Endothelial cell of umbilical vein (primary cell): ENCODE measurements at regions not wholly inside any gene's neighbourhood (a gene's known extent, or its start where the extent isn't known, plus 50 kb on each side); places are given as distances from the start of the nearest gene placed in this dataset.

Source experiments
- BruUV-seq: library from RNA; stranded (reverse); fragments of 400-500 nt; replicated peaks from 2 replicates; lab custom pipeline; 2021; lab: Mats Ljungman, UMichigan
- CTCF ChIA-PET: fragments of 300-600, 350-600 bp; sonication (Branson Sonifier 250); formaldehyde crosslinking; loops from one replicate; lab custom pipeline; 2021; ENCODE audit warnings: antibody characterized with exemption, inconsistent platforms; lab: Charles Lee
- POLR2A ChIA-PET: fragments of 300-600, 350-600 bp; sonication (Branson Sonifier 250); formaldehyde crosslinking; loops from one replicate; lab custom pipeline; 2021; ENCODE audit warnings: antibody characterized with exemption, inconsistent platforms; lab: Charles Lee
- DNase-seq: peaks from one replicate; pipeline ENCODE4 v3.0.0-alpha.2; 2011; ENCODE audit warnings: low read depth, low spot score
- FAIRE-seq: peaks from 2 replicates; lab custom pipeline; 2011; peaks lifted over from hg19 to GRCh38; lab: Jason Lieb, UNC
- H2AFZ ChIP-seq: 2 replicates; pipeline ENCODE4 v1.6.0; 2012; ENCODE audit warnings: low read depth, low read length, control low read depth, inconsistent platforms
- H3K27ac ChIP-seq: 2 replicates; pipeline ENCODE4 v1.5.1; 2011; ENCODE audit warnings: low read depth, mild to moderate bottlenecking, control low read depth, low read length, moderate library complexity; ENCODE audit not compliant: insufficient read depth
- H3K27me3 ChIP-seq, 2 experiments: 2 replicates each; pipeline versions ENCODE4 v1.6.0 to v1.6.1; 2011; ENCODE audit warnings: low read length in 2 of 2, mixed read lengths in 1 of 2; ENCODE audit not compliant: control insufficient read depth in 2 of 2, insufficient read depth in 2 of 2
- H3K36me3 ChIP-seq, 2 experiments: 2 replicates in 1 of 2; 3 replicates in 1 of 2; pipeline ENCODE4 v1.5.1; 2011; ENCODE audit warnings: low read length in 2 of 2, mild to moderate bottlenecking in 1 of 2, moderate library complexity in 1 of 2; ENCODE audit not compliant: control insufficient read depth in 2 of 2, insufficient read depth in 2 of 2; ENCODE audit errors: extremely low read depth in 1 of 2
- H3K4me1 ChIP-seq: 3 replicates; pipeline ENCODE4 v1.5.1; 2011; ENCODE audit warnings: mild to moderate bottlenecking, low read length; ENCODE audit not compliant: control insufficient read depth, insufficient read depth; ENCODE audit errors: extremely low read depth
- H3K4me2 ChIP-seq: 2 replicates; pipeline ENCODE4 v1.6.1; 2011; ENCODE audit warnings: low read length, control low read depth, mixed read lengths; ENCODE audit not compliant: insufficient read depth
- H3K4me3 ChIP-seq, 3 experiments: fragments of 200-600 bp in 1 of 3; sonication (generic), shearing (Covaris generic) in 1 of 3; replicated peaks in 1 of 3; 2 replicates each; pipeline ENCODE4 v1.5.1; 2011 to 2016; ENCODE audit warnings: control low read depth in 3 of 3, low read length in 3 of 3, mild to moderate bottlenecking in 2 of 3, inconsistent platforms in 1 of 3, low read depth in 1 of 3, moderate library complexity in 1 of 3; ENCODE audit not compliant: insufficient read depth in 1 of 3
- H3K79me2 ChIP-seq: 2 replicates; pipeline ENCODE4 v1.6.0; 2012; ENCODE audit warnings: low read length, inconsistent platforms; ENCODE audit not compliant: control insufficient read depth, insufficient read depth
- H3K9ac ChIP-seq: replicated peaks from 2 replicates; pipeline ENCODE3; 2011; ENCODE audit warnings: low read length, control low read depth; ENCODE audit not compliant: insufficient read depth; ENCODE audit errors: extremely low read depth
- H3K9me1 ChIP-seq: replicated peaks from 3 replicates; pipeline ENCODE4 v1.6.0; 2011; ENCODE audit warnings: mild to moderate bottlenecking, low read length; ENCODE audit not compliant: control insufficient read depth, insufficient read depth; ENCODE audit errors: extremely low read depth
- H3K9me3 ChIP-seq: replicated peaks from 2 replicates; pipeline ENCODE4 v1.5.1; 2012; ENCODE audit warnings: low read length, inconsistent platforms; ENCODE audit not compliant: control insufficient read depth, insufficient read depth
- H4K20me1 ChIP-seq: replicated peaks from 2 replicates; pipeline ENCODE3; 2011; ENCODE audit warnings: mild to moderate bottlenecking, low read length; ENCODE audit not compliant: control insufficient read depth, insufficient read depth; ENCODE audit errors: extremely low read depth
- CTCF ChIP-seq, 2 donors: IDR thresholded peaks; 1 replicate in 1 of 2; 2 replicates in 1 of 2; pipeline ENCODE4 v1.5.1; 2011; ENCODE audit warnings: low read length in 2 of 2, mild to moderate bottlenecking in 2 of 2, moderate library complexity in 2 of 2, control low read depth in 1 of 2, inconsistent platforms in 1 of 2, low read depth in 1 of 2; ENCODE audit not compliant: insufficient read depth in 1 of 2; ENCODE audit errors: extremely low read depth in 1 of 2
- EZH2 ChIP-seq: IDR thresholded peaks from 2 replicates; pipeline ENCODE4 v1.6.1; 2012; ENCODE audit warnings: borderline replicate concordance, low read depth, mild to moderate bottlenecking, moderate library complexity, low read length, inconsistent platforms; ENCODE audit not compliant: severe bottlenecking
- GATA2 ChIP-seq: IDR thresholded peaks from 2 replicates; pipeline ENCODE4 v1.7.0; 2011; ENCODE audit warnings: low read depth, mild to moderate bottlenecking, moderate library complexity, mixed read lengths, low read length; ENCODE audit not compliant: insufficient read length, insufficient read depth
- JUN ChIP-seq: IDR thresholded peaks from 2 replicates; pipeline ENCODE4 v1.6.1; 2011; ENCODE audit warnings: borderline replicate concordance, low read depth; ENCODE audit not compliant: insufficient read length, insufficient read depth
- MAX ChIP-seq: IDR thresholded peaks from 2 replicates; pipeline ENCODE4 v1.6.1; 2011; ENCODE audit not compliant: insufficient read depth, insufficient read length
- MYC ChIP-seq: IDR thresholded peaks from one replicate; pipeline ENCODE4 v1.6.1; 2011; ENCODE audit warnings: mild to moderate bottlenecking, low read depth, low read length
- POLR2A ChIP-seq: IDR thresholded peaks from 2 replicates; pipeline ENCODE4 v1.6.1; 2012; ENCODE audit warnings: low read depth, mild to moderate bottlenecking, control low read depth, low read length
- POLR2AphosphoS5 ChIP-seq: IDR thresholded peaks from 2 replicates; pipeline ENCODE4 v1.6.1; 2012; ENCODE audit warnings: low read depth, mild to moderate bottlenecking, control low read depth, low read length, moderate library complexity; ENCODE audit not compliant: insufficient read depth
- dilution Hi-C: fragments of 300-500 bp; cut with MboI; formaldehyde crosslinking; loops from one replicate; pipeline ENCODE4 v1.15.0; 2019; ENCODE audit warnings: low sequenced_read_pairs; ENCODE audit not compliant: extremely low pct_ligation_motif_present
- intact Hi-C: fragments of 100-400 bp; cut with micrococcal nuclease; formaldehyde crosslinking; loops from one replicate; pipeline ENCODE4 v1.10.0; 2022

- no peaks in the 10 kb centered on the region for H3K79me2 ChIP-seq
- no peak for DNase-seq
- H3K27me3 ChIP-seq: peaks cover 8 to 10% of the 10 kb centered on the region in 2 experiments
- POLR2A ChIA-PET: no interaction called here
- no peak overlapping the region for H3K4me3 ChIP-seq
- H3K9ac ChIP-seq: no peak overlapping the region
- H4K20me1 ChIP-seq: no peaks in the 10 kb centered on the region
- no peaks in the 10 kb centered on the region for H3K36me3 ChIP-seq
- H2AFZ ChIP-seq: peak overlapping the region; percentile 42
- TF ChIP-seq JUN: no peak
- TF ChIP-seq MYC: no peak
- no peak for TF ChIP-seq EZH2
- TF ChIP-seq GATA2: no peak
- no peak for TF ChIP-seq POLR2AphosphoS5
- no peak for TF ChIP-seq CTCF (IDR thresholded peaks at IDR 0.05; ENCODE audit: extremely low read depth in 1 of 2, insufficient read depth in 1 of 2, low read depth in 1 of 2, low read length in 2 of 2)
- no peak for TF ChIP-seq POLR2A
- TF ChIP-seq MAX: no peak
- CTCF ChIA-PET: interaction anchor here (0.6 to 7.3 kb wide), 15 partner anchors 8 to 514 kb away, joined by 3 to 41 read pairs (median 7); no protein-coding TSS in a partner anchor
- no peaks in the 10 kb centered on the region for H3K9me3 ChIP-seq
- intact Hi-C loops (no loop called here), dilution Hi-C loops (no loop called here)
- no peak for FAIRE-seq
- BruUV-seq: no TSS peak
- H3K27ac ChIP-seq: no peak overlapping the region
- H3K4me1 ChIP-seq: peaks cover 3% of the 10 kb centered on the region
- no peak overlapping the region for H3K4me2 ChIP-seq
- H3K9me1 ChIP-seq: no peaks in the 10 kb centered on the region
Observed at GRCh38 chr14:21861153-21861552, 187.5 kb upstream of the OR4E1 start.
